GM06990 (cell line): ENCODE measurements at regions not wholly inside any gene's neighbourhood (a gene's known extent, or its start where the extent isn't known, plus 50 kb on each side); places are given as distances from the start of the nearest gene placed in this dataset.

Source experiments
- DNase-seq: peaks from one replicate; pipeline ENCODE4 v3.0.0-alpha.2; 2011; ENCODE audit not compliant: insufficient read length; ENCODE audit errors: extremely low read depth
- H3K27me3 ChIP-seq: replicated peaks from 2 replicates; pipeline ENCODE4 v1.6.0; 2011; ENCODE audit warnings: low read length; ENCODE audit not compliant: control insufficient read depth, insufficient read depth
- H3K36me3 ChIP-seq: 2 replicates; pipeline ENCODE4 v1.5.1; 2011; ENCODE audit warnings: low read length; ENCODE audit not compliant: control insufficient read depth, insufficient read depth
- H3K4me3 ChIP-seq: replicated peaks from 2 replicates; pipeline ENCODE4 v1.5.1; 2011; ENCODE audit warnings: low read depth, mild to moderate bottlenecking, control low read depth, low read length
- TF ChIP-seq, protein P1 (sequence below): IDR thresholded peaks from 2 replicates; pipeline ENCODE4 v1.5.1; 2011; ENCODE audit warnings: low read length, control low read depth, mild to moderate bottlenecking, inconsistent platforms; ENCODE audit not compliant: insufficient read depth, poor library complexity, severe bottlenecking

DNA sequence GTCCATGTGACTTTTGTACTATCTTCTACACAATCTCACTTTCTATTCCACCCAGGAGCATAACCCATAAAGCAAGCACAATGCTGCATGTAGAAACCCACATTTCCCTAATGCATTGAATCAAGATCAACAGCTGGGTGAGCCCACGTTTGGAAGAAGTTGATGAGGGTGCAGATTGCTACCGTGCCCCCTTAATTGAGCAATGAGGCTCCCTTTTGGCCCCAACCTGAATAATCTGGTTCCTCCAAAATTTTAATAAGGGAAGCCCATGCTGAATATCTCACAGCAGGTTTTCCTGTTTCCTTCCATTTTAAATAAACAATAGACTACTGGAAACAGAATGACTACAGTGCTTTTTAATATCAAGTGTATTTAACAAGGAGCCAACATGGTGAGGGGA, 403.6 kb upstream of the SGCG start:
- DNase-seq, result no peak
- Histone ChIP-seq H3K4me3 (no peak overlapping the region), H3K36me3 (no peaks in the 10 kb centered on the region), H3K27me3 (no peaks in the 10 kb centered on the region)
- TF ChIP-seq, protein P1, sequence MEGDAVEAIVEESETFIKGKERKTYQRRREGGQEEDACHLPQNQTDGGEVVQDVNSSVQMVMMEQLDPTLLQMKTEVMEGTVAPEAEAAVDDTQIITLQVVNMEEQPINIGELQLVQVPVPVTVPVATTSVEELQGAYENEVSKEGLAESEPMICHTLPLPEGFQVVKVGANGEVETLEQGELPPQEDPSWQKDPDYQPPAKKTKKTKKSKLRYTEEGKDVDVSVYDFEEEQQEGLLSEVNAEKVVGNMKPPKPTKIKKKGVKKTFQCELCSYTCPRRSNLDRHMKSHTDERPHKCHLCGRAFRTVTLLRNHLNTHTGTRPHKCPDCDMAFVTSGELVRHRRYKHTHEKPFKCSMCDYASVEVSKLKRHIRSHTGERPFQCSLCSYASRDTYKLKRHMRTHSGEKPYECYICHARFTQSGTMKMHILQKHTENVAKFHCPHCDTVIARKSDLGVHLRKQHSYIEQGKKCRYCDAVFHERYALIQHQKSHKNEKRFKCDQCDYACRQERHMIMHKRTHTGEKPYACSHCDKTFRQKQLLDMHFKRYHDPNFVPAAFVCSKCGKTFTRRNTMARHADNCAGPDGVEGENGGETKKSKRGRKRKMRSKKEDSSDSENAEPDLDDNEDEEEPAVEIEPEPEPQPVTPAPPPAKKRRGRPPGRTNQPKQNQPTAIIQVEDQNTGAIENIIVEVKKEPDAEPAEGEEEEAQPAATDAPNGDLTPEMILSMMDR, result no peak

DNA sequence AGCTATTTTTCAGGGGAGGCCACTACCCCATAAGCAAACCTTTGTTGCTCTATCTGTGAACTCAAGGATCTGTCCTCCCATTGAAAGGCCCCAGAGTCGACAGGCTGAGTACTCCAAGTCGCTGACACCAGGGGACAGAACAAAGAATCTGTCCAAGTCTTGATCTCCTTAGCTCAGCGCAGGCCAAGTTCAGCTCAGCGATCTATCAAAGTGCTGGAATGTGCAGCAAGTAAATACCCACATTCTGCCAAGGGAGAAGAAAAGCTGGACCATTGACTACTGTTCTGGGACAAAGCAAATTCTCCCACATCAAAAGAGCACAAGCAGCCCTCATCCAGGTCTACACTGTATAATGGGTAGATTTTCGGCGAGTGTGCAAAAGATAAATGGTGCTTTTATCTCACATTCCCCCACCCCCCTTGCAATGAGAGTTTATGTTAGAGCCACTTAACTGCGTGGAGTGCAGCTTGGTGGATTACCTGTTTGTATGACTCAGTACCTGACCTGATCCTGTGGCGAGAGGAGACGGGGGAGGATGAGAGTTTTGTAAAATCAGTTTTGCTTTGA, 391.7 kb upstream of the SGCG start:
- Histone ChIP-seq H3K36me3 (no peaks in the 10 kb centered on the region), H3K4me3 (no peak overlapping the region), H3K27me3 (no peaks in the 10 kb centered on the region)
- DNase-seq, result no peak
- TF ChIP-seq, protein P1, result no peak

DNA sequence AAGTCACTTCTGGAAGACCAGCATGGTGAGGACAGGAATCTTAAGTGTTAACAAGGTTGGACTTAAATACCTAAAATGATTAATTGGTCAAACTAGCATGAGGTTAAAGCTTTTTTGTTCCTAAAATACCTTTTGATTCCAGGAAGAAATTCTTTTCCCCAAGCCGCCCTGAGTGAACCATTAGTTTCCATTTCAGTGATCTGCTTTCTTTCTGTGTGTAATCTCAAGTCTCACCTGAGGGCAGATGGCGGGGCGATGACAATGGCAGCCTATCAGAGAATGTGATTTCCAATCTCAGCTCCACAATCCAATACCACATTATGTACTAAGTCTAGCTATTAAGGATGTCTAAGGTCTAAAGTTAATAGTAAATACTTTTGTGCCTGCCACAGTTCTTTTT, 390.9 kb upstream of the SGCG start:
- H3K36me3 ChIP-seq, result no peaks in the 10 kb centered on the region
- TF ChIP-seq, protein P1, result no peak
- H3K27me3 ChIP-seq, result no peaks in the 10 kb centered on the region
- no peak for DNase-seq
- H3K4me3 ChIP-seq, result no peak overlapping the region

DNA sequence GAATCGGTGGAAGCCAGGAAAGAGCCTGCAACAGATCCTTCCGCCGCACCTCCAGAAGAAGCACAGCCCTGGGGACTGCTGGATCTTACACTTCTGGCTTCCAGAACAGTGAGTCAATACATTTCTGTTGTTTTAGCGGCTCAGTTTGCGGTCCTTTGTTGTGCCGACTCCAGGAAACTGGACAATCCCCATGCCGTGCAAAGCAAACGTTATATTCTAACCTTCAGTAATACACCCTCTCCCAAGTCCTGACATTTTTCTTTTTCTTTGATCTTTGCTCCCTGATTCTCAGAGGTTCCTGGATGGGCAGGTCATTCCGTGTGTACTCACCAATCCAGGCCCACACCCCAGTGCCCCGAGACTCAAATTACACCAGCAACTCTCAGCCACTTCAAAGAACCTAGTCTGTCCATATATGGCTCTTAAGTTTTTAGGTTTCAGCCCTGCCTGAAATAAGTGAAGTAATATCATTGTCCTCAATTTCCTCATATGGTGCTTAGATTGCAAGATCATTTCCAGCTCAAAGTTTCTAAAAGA, 387.1 kb upstream of the SGCG start:
- no peaks in the 10 kb centered on the region for H3K27me3 ChIP-seq
- TF ChIP-seq, protein P1, result no peak
- no peak for DNase-seq

DNA sequence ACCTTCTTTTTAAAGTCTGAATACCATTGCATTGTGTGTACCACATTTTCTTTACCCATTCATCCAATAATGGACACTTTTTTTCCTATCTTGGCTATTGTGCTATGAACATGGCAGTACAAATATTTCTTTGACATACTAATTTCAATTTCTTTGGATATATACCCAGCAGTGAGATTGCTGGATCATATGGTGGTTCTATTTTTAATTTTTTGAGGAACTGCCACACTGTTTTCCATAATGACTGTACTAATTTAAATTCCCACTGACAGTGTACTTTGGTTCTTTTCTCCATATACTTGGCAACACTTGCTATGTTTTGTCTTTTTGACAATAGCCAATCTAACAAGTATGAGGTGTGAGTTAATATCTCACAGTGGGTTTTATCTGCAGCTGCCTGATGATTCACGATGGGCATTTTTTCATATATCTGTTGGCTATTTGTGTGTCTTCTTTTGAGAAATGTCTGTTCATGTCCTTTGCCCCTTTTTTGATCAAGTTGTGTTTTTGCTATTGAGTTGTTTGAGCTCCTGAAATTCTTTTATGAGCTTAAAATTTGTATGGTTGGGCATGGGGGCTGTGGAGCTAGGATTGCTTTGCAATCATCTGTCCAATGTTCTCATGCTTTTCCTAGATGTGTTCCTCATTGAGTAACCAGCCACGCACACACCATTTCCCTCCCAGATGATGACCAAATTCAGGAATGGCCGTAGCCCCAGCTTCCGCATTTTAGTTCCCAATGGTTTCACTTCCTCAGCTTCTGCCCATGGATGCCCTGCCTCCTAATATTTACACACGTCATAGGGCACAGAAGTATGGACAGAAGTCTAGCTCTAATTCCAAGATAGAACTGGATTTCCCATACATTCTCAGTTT, 380.0 kb upstream of the SGCG start:
- TF ChIP-seq, protein P1, result no peak
- H3K36me3 ChIP-seq, result no peaks in the 10 kb centered on the region
- DNase-seq, result no peak
- H3K27me3 ChIP-seq, result no peaks in the 10 kb centered on the region
- no peak overlapping the region for H3K4me3 ChIP-seq

More for the DNA sequence above, 387.1 kb upstream of the SGCG start:
- Histone ChIP-seq H3K4me3 (no peak overlapping the region), H3K36me3 (no peaks in the 10 kb centered on the region)
